HEK293T (cell line): ENCODE measurements at regions not wholly inside any gene's neighbourhood (a gene's known extent, or its start where the extent isn't known, plus 50 kb on each side); places are given as distances from the start of the nearest gene placed in this dataset.

Source experiments
- CTCF ChIA-PET: fragments of 350-600 bp; formaldehyde crosslinking; extraction: SDS; loops from one replicate; lab custom pipeline; 2021; ENCODE audit warnings: antibody characterized with exemption, inconsistent platforms; lab: Yijun Ruan, JAX
- POLR2A ChIA-PET: fragments of 350-600 bp; formaldehyde crosslinking; extraction: SDS; loops from one replicate; lab custom pipeline; 2020; ENCODE audit warnings: antibody characterized with exemption, inconsistent platforms; lab: Yijun Ruan, JAX
- DNase-seq: peaks from one replicate; pipeline ENCODE4 v3.0.0; 2012; ENCODE audit warnings: mixed read lengths; ENCODE audit errors: extremely low spot score
- ARNT ChIP-seq: fragments of 450-650 bp; IDR thresholded peaks from 2 replicates; pipeline ENCODE4 v1.6.1; 2017; ENCODE audit warnings: mild to moderate bottlenecking
- BHLHE40 ChIP-seq: fragments of 450-650 bp; IDR thresholded peaks from 2 replicates; pipeline ENCODE4 v1.6.1; 2016; ENCODE audit warnings: mild to moderate bottlenecking, moderate library complexity, borderline replicate concordance
- CTBP1 ChIP-seq: fragments of 450-650 bp; IDR thresholded peaks from 2 replicates; pipeline ENCODE4 v1.6.1; 2016; ENCODE audit warnings: borderline replicate concordance
- ELF4 ChIP-seq: fragments of 450-650 bp; IDR thresholded peaks from 2 replicates; pipeline ENCODE4 v1.6.1; 2017; ENCODE audit warnings: antibody characterized with exemption
- FOXA1 ChIP-seq: fragments of 450-650 bp; IDR thresholded peaks from 2 replicates; pipeline ENCODE4 v1.6.1; 2016; ENCODE audit warnings: mild to moderate bottlenecking
- FOXK2 ChIP-seq: fragments of 450-650 bp; IDR thresholded peaks from 2 replicates; pipeline ENCODE4 v1.6.1; 2016; ENCODE audit warnings: mild to moderate bottlenecking
- FOXM1 ChIP-seq: fragments of 450-650 bp; IDR thresholded peaks from 2 replicates; pipeline ENCODE4 v1.6.1; 2017; ENCODE audit warnings: mild to moderate bottlenecking, borderline replicate concordance
- HDGF ChIP-seq: fragments of 450-650 bp; IDR thresholded peaks from 2 replicates; pipeline ENCODE4 v1.6.1; 2017; ENCODE audit warnings: antibody characterized with exemption, borderline replicate concordance
- L3MBTL2 ChIP-seq: fragments of 450-650 bp; conservative IDR thresholded peaks from 2 replicates; pipeline ENCODE4 v1.6.1; 2016; ENCODE audit warnings: mild to moderate bottlenecking
- LEF1 ChIP-seq: fragments of 450-650 bp; IDR thresholded peaks from 2 replicates; pipeline ENCODE4 v1.6.1; 2017; ENCODE audit warnings: mild to moderate bottlenecking, borderline replicate concordance
- NFRKB ChIP-seq: fragments of 450-650 bp; IDR thresholded peaks from 2 replicates; pipeline ENCODE4 v1.6.1; 2016; ENCODE audit warnings: mild to moderate bottlenecking, moderate library complexity
- PKNOX1 ChIP-seq: fragments of 450-650 bp; IDR thresholded peaks from 2 replicates; pipeline ENCODE4 v1.6.1; 2016
- SP1 ChIP-seq: fragments of 450-650 bp; IDR thresholded peaks from 2 replicates; pipeline ENCODE4 v1.6.1; 2017
- SUZ12 ChIP-seq: fragments of 450-650 bp; IDR thresholded peaks from 2 replicates; pipeline ENCODE4 v1.6.1; 2016; ENCODE audit warnings: mild to moderate bottlenecking
- TARDBP ChIP-seq: fragments of 450-650 bp; IDR thresholded peaks from 2 replicates; pipeline ENCODE4 v1.6.1; 2016
- ZNF384 ChIP-seq: fragments of 450-650 bp; IDR thresholded peaks from 2 replicates; pipeline ENCODE4 v1.6.1; 2016

- TF ChIP-seq ARNT (no peak), SUZ12 (no peak), ELF4 (no peak), HDGF (no peak), FOXK2 (no peak), LEF1 (no peak), PKNOX1 (no peak), TARDBP (no peak), FOXM1 (no peak), L3MBTL2 (no peak), ZNF384 (no peak), SP1 (no peak), CTBP1 (no peak), NFRKB (no peak), FOXA1 (no peak), BHLHE40 (no peak)
- ChIA-PET POLR2A (no interaction called here), CTCF (no interaction called here)
- DNase-seq: no peak
Measured at GRCh38 chr1:71179997-71180396, 99.2 kb upstream of the ZRANB2 start.

- POLR2A ChIA-PET: no interaction called here
- TF ChIP-seq BHLHE40: no peak
- no peak for TF ChIP-seq ELF4
- TF ChIP-seq LEF1: no peak
- no peak for TF ChIP-seq FOXM1
- TF ChIP-seq PKNOX1: no peak
- TF ChIP-seq TARDBP: no peak
- TF ChIP-seq ZNF384: no peak
- no peak for DNase-seq
- CTCF ChIA-PET: no interaction called here
Measured at GRCh38 chr1:71170925-71171324, 90.1 kb upstream of the ZRANB2 start.

- DNase-seq: no peak
- POLR2A ChIA-PET: no interaction called here
- CTCF ChIA-PET: interaction anchor here (0.6 kb wide), 1 partner anchor 871 kb away, joined by 3 read pairs; no protein-coding TSS in a partner anchor
- TF ChIP-seq PKNOX1 (no peak), TARDBP (no peak), L3MBTL2 (no peak), FOXA1 (no peak), ARNT (no peak), BHLHE40 (no peak), ELF4 (no peak), ZNF384 (no peak), NFRKB (no peak), HDGF (no peak), SUZ12 (no peak), FOXM1 (no peak), SP1 (no peak), CTBP1 (no peak), FOXK2 (no peak), LEF1 (no peak)
Measured at GRCh38 chr1:71167505-71167904, 86.7 kb upstream of the ZRANB2 start.

GRCh38 chr1:71166178-71167173 is 85.6 kb upstream of the ZRANB2 start:
- ChIA-PET CTCF (no interaction called here), POLR2A (no interaction called here)
- TF ChIP-seq CTBP1: no peak
- no peak for TF ChIP-seq FOXK2
- no peak for TF ChIP-seq ELF4
- TF ChIP-seq ZNF384: no peak
- TF ChIP-seq LEF1: no peak
- TF ChIP-seq FOXA1: no peak
- TF ChIP-seq PKNOX1: no peak
- TF ChIP-seq L3MBTL2: no peak
- no peak for TF ChIP-seq HDGF
- TF ChIP-seq SUZ12: no peak
- TF ChIP-seq NFRKB: no peak
- TF ChIP-seq ARNT: no peak
- no peak for TF ChIP-seq BHLHE40
- DNase-seq: no peak

- no peak for DNase-seq
- TF ChIP-seq SP1: no peak
- no peak for TF ChIP-seq NFRKB
- TF ChIP-seq LEF1: no peak
- TF ChIP-seq BHLHE40: no peak
- TF ChIP-seq FOXA1: no peak
- TF ChIP-seq CTBP1: no peak
- TF ChIP-seq TARDBP: no peak
- no peak for TF ChIP-seq ZNF384
- no peak for TF ChIP-seq SUZ12
- no peak for TF ChIP-seq FOXK2
- TF ChIP-seq PKNOX1: no peak
- no peak for TF ChIP-seq ELF4
- ChIA-PET CTCF (no interaction called here), POLR2A (no interaction called here)
Measured at GRCh38 chr1:71157715-71158114, 76.9 kb upstream of the ZRANB2 start.
